GM23338 (cell line): ENCODE measurements at regions not wholly inside any gene's neighbourhood (a gene's known extent, or its start where the extent isn't known, plus 50 kb on each side); places are given as distances from the start of the nearest gene placed in this dataset.

ENCODE experiments used
- ATAC-seq: fragments of 200-7000 bp; cut with Tn5 transposase; 3 replicates; pipeline ENCODE4 v1.9.1; 2020
- DNase-seq: peaks from one replicate; pipeline ENCODE4 v3.0.0-alpha.2; 2015; ENCODE audit warnings: low spot score
- H2AFZ ChIP-seq: fragments of 200-600 bp; sonication (generic); 2 replicates; pipeline ENCODE4 v1.8.0; 2016; ENCODE audit warnings: antibody characterized with exemption, mild to moderate bottlenecking, moderate library complexity
- H3F3A ChIP-seq: fragments of 200-600 bp; sonication (generic); replicated peaks from 2 replicates; pipeline ENCODE4 v1.8.0; 2017; ENCODE audit warnings: antibody characterized with exemption, mixed run types, low read depth
- H3K27ac ChIP-seq: fragments of 200-600 bp; sonication (generic); 2 replicates; pipeline ENCODE4 v1.6.1; 2016; ENCODE audit warnings: low read depth
- H3K27me3 ChIP-seq: fragments of 200-600 bp; sonication (generic); 2 replicates; pipeline ENCODE4 v1.8.0; 2016; ENCODE audit warnings: mild to moderate bottlenecking, mixed run types, moderate library complexity; ENCODE audit not compliant: insufficient read depth
- H3K36me3 ChIP-seq: fragments of 200-600 bp; sonication (generic); 2 replicates; pipeline ENCODE4 v1.8.0; 2016; ENCODE audit warnings: mild to moderate bottlenecking; ENCODE audit not compliant: insufficient read depth
- H3K4me1 ChIP-seq: fragments of 200-600 bp; sonication (generic); 2 replicates; pipeline ENCODE4 v1.8.0; 2016; ENCODE audit warnings: mild to moderate bottlenecking, moderate library complexity; ENCODE audit not compliant: insufficient read depth
- H3K4me2 ChIP-seq: fragments of 200-600 bp; sonication (generic); 2 replicates; pipeline ENCODE4 v1.7.1; 2017; ENCODE audit warnings: mixed run types
- H3K4me3 ChIP-seq: fragments of 200-600 bp; sonication (generic); 2 replicates; pipeline ENCODE4 v1.6.1; 2016; ENCODE audit warnings: mixed run types
- H3K79me2 ChIP-seq: fragments of 200-600 bp; sonication (generic); replicated peaks from 2 replicates; pipeline ENCODE4 v1.8.0; 2017; ENCODE audit warnings: mild to moderate bottlenecking; ENCODE audit not compliant: insufficient read depth
- H3K9me2 ChIP-seq: fragments of 200-600 bp; sonication (generic); 2 replicates; pipeline ENCODE4 v1.8.0; 2017; ENCODE audit not compliant: insufficient read depth
- H4K20me1 ChIP-seq: fragments of 200-600 bp; sonication (generic); replicated peaks from 2 replicates; pipeline ENCODE4 v1.8.0; 2017; ENCODE audit warnings: mild to moderate bottlenecking; ENCODE audit not compliant: insufficient read depth
- H3K27ac Mint-ChIP-seq: 2 replicates; pipeline ENCODE4 v1.8.0; 2020; ENCODE audit warnings: inconsistent platforms, mild to moderate bottlenecking, moderate library complexity, mixed read lengths
- H3K27me3 Mint-ChIP-seq: 3 replicates; pipeline ENCODE4 v1.8.0; 2022; ENCODE audit warnings: low read depth, mild to moderate bottlenecking, moderate library complexity, mixed read lengths, inconsistent platforms; ENCODE audit not compliant: insufficient read depth, poor library complexity
- H3K36me3 Mint-ChIP-seq: 3 replicates; pipeline ENCODE4 v1.8.0; 2021; ENCODE audit warnings: low read depth, mild to moderate bottlenecking, inconsistent platforms, moderate library complexity, mixed read lengths
- H3K4me1 Mint-ChIP-seq: 3 replicates; pipeline ENCODE4 v1.8.0; 2020; ENCODE audit warnings: mild to moderate bottlenecking, inconsistent platforms, mixed read lengths
- H3K4me3 Mint-ChIP-seq: 3 replicates; pipeline ENCODE4 v1.8.0; 2021; ENCODE audit warnings: moderate library complexity, mild to moderate bottlenecking, inconsistent platforms, mixed read lengths
- H3K9me3 Mint-ChIP-seq: 3 replicates; pipeline ENCODE4 v1.8.0; 2020; ENCODE audit warnings: moderate library complexity, mild to moderate bottlenecking, inconsistent platforms, mixed read lengths
- CREB1 ChIP-seq: fragments of 250-450 bp; sonication (Bioruptor Pico); IDR thresholded peaks from 2 replicates; pipeline ENCODE4 v1.5.0; 2020; ENCODE audit warnings: low read depth, mild to moderate bottlenecking, moderate library complexity
- EZH2 ChIP-seq: fragments of 200-600 bp; sonication (generic); IDR thresholded peaks from one replicate; pipeline ENCODE4 v1.8.0; 2017; ENCODE audit warnings: antibody characterized with exemption, mild to moderate bottlenecking, low read depth; ENCODE audit not compliant: unreplicated experiment
- EZH2phosphoT487 ChIP-seq: fragments of 200-600 bp; sonication (generic); IDR thresholded peaks from one replicate; pipeline ENCODE4 v1.8.1; 2018; ENCODE audit warnings: antibody characterized with exemption; ENCODE audit not compliant: unreplicated experiment
- JUNB ChIP-seq: IDR thresholded peaks from one replicate; pipeline ENCODE4 v1.6.1; 2016; ENCODE audit warnings: antibody characterized with exemption; ENCODE audit not compliant: unreplicated experiment
- NANOG ChIP-seq: IDR thresholded peaks from 2 replicates; pipeline ENCODE4 v1.6.1; 2016; ENCODE audit warnings: antibody characterized with exemption, borderline replicate concordance
- STAT1 ChIP-seq: IDR thresholded peaks from one replicate; pipeline ENCODE4 v1.6.1; 2016; ENCODE audit warnings: antibody characterized with exemption; ENCODE audit not compliant: unreplicated experiment
- ZNF331 ChIP-seq: fragments of 250-450 bp; sonication (Bioruptor Pico); IDR thresholded peaks from 2 replicates; pipeline ENCODE4 v1.5.0; 2020; ENCODE audit warnings: low read depth, mild to moderate bottlenecking, moderate library complexity
- TF ChIP-seq, protein P1 (sequence below): fragments of 250-450 bp; sonication (Bioruptor Pico); IDR thresholded peaks from 2 replicates; pipeline ENCODE4 v1.5.0; 2020; ENCODE audit warnings: mild to moderate bottlenecking, moderate library complexity
- TF ChIP-seq, protein P2 (sequence below), 2 experiments: fragments of 200-600 bp in 1 of 2; sonication (generic) in 1 of 2; conservative IDR thresholded peaks; 2 replicates each; pipeline versions ENCODE4 v1.5.1 to v1.6.1; 2016 to 2017; ENCODE audit warnings: antibody characterized with exemption in 2 of 2, low read depth in 2 of 2, mild to moderate bottlenecking in 2 of 2, moderate library complexity in 1 of 2

DNA sequence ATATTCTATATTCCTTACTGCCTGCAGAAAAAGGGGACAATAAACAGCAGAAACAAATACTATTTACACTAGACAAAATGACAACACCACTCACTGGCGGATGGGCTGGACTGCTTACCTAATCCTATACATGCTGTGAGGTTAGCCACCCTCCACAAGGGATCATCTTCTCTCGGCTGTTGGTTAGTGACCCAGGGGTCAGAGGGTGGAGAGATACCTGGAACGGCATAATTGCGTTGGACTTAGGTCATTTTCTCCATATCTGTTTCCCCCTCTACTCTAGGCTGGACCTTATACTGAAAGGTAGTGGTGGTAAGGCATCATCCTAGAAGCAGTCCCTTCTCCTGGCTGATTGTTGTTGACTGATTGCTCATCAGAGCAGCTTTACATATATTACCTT, 286.8 kb upstream of the UGT8 start (continued):
- TF ChIP-seq, protein P1, sequence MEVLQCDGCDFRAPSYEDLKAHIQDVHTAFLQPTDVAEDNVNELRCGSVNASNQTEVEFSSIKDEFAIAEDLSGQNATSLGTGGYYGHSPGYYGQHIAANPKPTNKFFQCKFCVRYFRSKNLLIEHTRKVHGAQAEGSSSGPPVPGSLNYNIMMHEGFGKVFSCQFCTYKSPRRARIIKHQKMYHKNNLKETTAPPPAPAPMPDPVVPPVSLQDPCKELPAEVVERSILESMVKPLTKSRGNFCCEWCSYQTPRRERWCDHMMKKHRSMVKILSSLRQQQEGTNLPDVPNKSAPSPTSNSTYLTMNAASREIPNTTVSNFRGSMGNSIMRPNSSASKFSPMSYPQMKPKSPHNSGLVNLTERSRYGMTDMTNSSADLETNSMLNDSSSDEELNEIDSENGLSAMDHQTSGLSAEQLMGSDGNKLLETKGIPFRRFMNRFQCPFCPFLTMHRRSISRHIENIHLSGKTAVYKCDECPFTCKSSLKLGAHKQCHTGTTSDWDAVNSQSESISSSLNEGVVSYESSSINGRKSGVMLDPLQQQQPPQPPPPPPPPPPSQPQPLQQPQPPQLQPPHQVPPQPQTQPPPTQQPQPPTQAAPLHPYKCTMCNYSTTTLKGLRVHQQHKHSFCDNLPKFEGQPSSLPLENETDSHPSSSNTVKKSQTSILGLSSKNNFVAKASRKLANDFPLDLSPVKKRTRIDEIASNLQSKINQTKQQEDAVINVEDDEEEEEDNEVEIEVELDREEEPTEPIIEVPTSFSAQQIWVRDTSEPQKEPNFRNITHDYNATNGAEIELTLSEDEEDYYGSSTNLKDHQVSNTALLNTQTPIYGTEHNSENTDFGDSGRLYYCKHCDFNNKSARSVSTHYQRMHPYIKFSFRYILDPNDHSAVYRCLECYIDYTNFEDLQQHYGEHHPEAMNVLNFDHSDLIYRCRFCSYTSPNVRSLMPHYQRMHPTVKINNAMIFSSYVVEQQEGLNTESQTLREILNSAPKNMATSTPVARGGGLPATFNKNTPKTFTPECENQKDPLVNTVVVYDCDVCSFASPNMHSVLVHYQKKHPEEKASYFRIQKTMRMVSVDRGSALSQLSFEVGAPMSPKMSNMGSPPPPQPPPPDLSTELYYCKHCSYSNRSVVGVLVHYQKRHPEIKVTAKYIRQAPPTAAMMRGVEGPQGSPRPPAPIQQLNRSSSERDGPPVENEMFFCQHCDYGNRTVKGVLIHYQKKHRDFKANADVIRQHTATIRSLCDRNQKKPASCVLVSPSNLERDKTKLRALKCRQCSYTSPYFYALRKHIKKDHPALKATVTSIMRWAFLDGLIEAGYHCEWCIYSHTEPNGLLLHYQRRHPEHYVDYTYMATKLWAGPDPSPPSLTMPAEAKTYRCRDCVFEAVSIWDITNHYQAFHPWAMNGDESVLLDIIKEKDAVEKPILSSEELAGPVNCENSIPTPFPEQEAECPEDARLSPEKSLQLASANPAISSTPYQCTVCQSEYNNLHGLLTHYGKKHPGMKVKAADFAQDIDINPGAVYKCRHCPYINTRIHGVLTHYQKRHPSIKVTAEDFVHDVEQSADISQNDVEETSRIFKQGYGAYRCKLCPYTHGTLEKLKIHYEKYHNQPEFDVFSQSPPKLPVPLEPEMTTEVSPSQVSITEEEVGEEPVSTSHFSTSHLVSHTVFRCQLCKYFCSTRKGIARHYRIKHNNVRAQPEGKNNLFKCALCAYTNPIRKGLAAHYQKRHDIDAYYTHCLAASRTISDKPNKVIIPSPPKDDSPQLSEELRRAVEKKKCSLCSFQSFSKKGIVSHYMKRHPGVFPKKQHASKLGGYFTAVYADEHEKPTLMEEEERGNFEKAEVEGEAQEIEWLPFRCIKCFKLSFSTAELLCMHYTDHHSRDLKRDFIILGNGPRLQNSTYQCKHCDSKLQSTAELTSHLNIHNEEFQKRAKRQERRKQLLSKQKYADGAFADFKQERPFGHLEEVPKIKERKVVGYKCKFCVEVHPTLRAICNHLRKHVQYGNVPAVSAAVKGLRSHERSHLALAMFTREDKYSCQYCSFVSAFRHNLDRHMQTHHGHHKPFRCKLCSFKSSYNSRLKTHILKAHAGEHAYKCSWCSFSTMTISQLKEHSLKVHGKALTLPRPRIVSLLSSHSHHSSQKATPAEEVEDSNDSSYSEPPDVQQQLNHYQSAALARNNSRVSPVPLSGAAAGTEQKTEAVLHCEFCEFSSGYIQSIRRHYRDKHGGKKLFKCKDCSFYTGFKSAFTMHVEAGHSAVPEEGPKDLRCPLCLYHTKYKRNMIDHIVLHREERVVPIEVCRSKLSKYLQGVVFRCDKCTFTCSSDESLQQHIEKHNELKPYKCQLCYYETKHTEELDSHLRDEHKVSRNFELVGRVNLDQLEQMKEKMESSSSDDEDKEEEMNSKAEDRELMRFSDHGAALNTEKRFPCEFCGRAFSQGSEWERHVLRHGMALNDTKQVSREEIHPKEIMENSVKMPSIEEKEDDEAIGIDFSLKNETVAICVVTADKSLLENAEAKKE (CRISPR knock-in tag) = no peak

DNA sequence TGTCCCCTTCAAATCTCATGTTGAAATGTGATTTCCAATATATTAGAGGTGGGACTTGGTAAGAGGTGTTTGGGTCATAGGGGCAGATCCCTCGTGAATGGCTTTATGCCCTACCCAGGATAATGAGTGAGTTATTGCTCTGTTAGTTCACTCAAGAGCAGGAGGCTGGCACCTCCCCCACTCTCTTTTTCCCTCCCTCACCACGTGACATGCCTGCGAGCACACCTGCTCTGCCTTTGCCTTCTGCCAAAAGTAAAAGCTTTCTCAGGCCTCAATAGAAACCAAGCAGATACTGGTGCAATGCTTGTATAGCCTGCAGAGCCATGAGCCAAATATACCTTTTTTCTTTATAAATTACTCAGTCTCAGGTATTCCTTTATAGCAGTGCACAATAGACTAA, 286.3 kb upstream of the UGT8 start:
- Mint-ChIP-seq H3K36me3 (no peaks in the 10 kb centered on the region), H3K9me3 (no peaks in the 10 kb centered on the region; the same call in 2 of the 3 replicates), H3K4me1 (peaks cover 10% of the 10 kb centered on the region), H3K4me3 (no peak overlapping the region), H3K27ac (no peak overlapping the region), H3K27me3 (peaks cover 5% of the 10 kb centered on the region)
- H3K9me2 ChIP-seq = no peaks in the 10 kb centered on the region
- no peaks in the 10 kb centered on the region for H3F3A ChIP-seq
- H3K4me3 ChIP-seq = no peak overlapping the region
- ATAC-seq (peak; percentile 82), DNase-seq (peak; percentile 33)
- H3K36me3 ChIP-seq = no peaks in the 10 kb centered on the region
- 0 out of 2 replicates have a peak, but pooled peaks cover 11% of the 10 kb centered on the region for H3K27me3 ChIP-seq
- H3K4me2 ChIP-seq = no peak overlapping the region
- H3K27ac ChIP-seq = no peak overlapping the region
- no peak overlapping the region for H2AFZ ChIP-seq
- H3K79me2 ChIP-seq = no peaks in the 10 kb centered on the region
- H4K20me1 ChIP-seq = no peaks in the 10 kb centered on the region
- H3K4me1 ChIP-seq = no peaks in the 10 kb centered on the region
- TF ChIP-seq, protein P1 (CRISPR knock-in tag) = no peak
- TF ChIP-seq ZNF331 (CRISPR knock-in tag) (no peak), STAT1 (no peak), EZH2phosphoT487 (no peak), EZH2 (no peak), JUNB (no peak), CREB1 (no peak), NANOG (no peak)
- TF ChIP-seq, protein P2, sequence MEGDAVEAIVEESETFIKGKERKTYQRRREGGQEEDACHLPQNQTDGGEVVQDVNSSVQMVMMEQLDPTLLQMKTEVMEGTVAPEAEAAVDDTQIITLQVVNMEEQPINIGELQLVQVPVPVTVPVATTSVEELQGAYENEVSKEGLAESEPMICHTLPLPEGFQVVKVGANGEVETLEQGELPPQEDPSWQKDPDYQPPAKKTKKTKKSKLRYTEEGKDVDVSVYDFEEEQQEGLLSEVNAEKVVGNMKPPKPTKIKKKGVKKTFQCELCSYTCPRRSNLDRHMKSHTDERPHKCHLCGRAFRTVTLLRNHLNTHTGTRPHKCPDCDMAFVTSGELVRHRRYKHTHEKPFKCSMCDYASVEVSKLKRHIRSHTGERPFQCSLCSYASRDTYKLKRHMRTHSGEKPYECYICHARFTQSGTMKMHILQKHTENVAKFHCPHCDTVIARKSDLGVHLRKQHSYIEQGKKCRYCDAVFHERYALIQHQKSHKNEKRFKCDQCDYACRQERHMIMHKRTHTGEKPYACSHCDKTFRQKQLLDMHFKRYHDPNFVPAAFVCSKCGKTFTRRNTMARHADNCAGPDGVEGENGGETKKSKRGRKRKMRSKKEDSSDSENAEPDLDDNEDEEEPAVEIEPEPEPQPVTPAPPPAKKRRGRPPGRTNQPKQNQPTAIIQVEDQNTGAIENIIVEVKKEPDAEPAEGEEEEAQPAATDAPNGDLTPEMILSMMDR (conservative IDR thresholded peaks at IDR 0.05; ENCODE audit: low read depth in 2 of 2) = no peak
